ENCODE measurements at regions not wholly inside any gene's neighbourhood (a gene's known extent, or its start where the extent isn't known, plus 50 kb on each side); places are given as distances from the start of the nearest gene placed in this dataset.

DNA sequence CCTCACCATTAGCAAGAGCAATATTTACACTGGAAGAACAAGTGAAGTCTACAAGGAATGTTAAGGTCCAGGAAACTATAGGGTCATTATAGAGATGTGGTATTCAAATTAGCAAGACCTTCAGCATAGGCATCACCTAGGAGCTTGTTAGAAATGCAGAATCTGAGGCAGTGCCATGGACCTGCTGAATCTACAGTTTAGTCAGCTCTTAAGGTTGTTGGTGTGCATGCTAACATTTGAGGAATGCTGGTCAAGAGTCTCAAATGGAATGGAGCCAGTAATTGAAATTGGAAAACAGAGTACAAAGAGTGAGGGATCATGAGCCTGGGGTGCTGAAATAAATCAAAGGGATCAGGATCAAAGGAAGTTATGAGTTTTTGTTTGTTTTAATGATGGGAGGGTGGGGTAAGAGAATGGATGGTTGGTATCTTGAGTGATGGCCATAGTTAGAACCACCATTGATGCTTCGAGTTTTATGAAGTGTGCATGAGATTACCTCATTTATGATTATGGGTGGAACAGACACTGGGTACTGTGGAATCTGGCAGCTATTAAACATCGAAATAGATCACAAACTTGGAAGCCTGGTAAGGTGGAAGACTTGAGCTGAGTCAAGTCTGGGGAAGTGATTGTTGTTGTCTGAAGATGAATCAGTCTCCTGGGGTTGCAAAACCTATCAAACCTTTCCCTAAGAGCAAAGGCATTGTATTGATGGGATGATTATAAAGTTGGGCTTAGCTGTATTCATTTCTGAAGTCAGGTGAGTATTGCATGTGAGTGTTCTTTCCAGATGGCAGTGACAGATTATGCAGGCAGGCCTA lies 323.3 kb upstream of the E2F7 start:
- Histone ChIP-seq H3K4me1 (ENCODE audit: insufficient read depth, low read length) (no peaks in the 10 kb centered on the region), H3K23ac (ENCODE audit: insufficient read length, low read depth, low read length) (no peak overlapping the region), H3K9me3 (ENCODE audit: control insufficient read depth, low read depth, low read length) (no peaks in the 10 kb centered on the region), H4K5ac (ENCODE audit: insufficient read length, low read depth, low read length) (no peak overlapping the region), H2AK5ac (ENCODE audit: insufficient read length, low read length) (no peak overlapping the region), H2BK12ac (ENCODE audit: insufficient read length, low read depth, low read length) (no peak overlapping the region), H3K18ac (ENCODE audit: insufficient read length, low read depth, low read length) (no peak overlapping the region), H3K56ac (ENCODE audit: insufficient read length, low read depth, low read length) (no peak overlapping the region), H3K79me2 (ENCODE audit: insufficient read depth, low read length) (no peaks in the 10 kb centered on the region), H3K9ac (ENCODE audit: extremely low read depth, insufficient read length, low read length) (no peak overlapping the region), H4K8ac (replicated peaks; ENCODE audit: insufficient read length, low read depth, low read length) (no peak overlapping the region), H3K14ac (ENCODE audit: insufficient read depth, low read length) (no peak overlapping the region), H2BK5ac (ENCODE audit: insufficient read length, low read length) (no peak overlapping the region), H3K4me2 (ENCODE audit: insufficient read depth, insufficient read length, low read length) (no peak overlapping the region), H3K23me2 (ENCODE audit: insufficient read length, low read depth, low read length, poor library complexity, severe bottlenecking) (no peaks in the 10 kb centered on the region), H2AFZ (ENCODE audit: low read length) (no peak overlapping the region), H3K27ac (ENCODE audit: insufficient read length, low read depth, low read length) (no peak overlapping the region), H2BK15ac (ENCODE audit: low read depth, low read length) (no peak overlapping the region), H3K79me1 (ENCODE audit: insufficient read depth, low read depth, low read length, poor library complexity, severe bottlenecking) (no peaks in the 10 kb centered on the region), H4K20me1 (ENCODE audit: control insufficient read depth, insufficient read depth, insufficient read length) (no peaks in the 10 kb centered on the region), H2BK20ac (ENCODE audit: low read depth, low read length, poor library complexity, severe bottlenecking) (no peak overlapping the region), H3K4ac (ENCODE audit: low read depth, low read length) (no peak overlapping the region), H3T11ph (ENCODE audit: low read length) (no peak overlapping the region), H2BK120ac (ENCODE audit: low read depth, low read length, poor library complexity, severe bottlenecking) (no peak overlapping the region), H3K27me3 (ENCODE audit: insufficient read depth, low read length) (no peaks in the 10 kb centered on the region), H4K91ac (ENCODE audit: insufficient read length, low read depth, low read length) (no peak overlapping the region)
- Mint-ChIP-seq H3K27ac (no peak overlapping the region), H3K9me3 (no peaks in the 10 kb centered on the region), H3K4me3 (no peak overlapping the region), H3K27me3 (ENCODE audit: low read depth) (no peaks in the 10 kb centered on the region), H3K4me1 (peaks cover 6 to 9% of the 10 kb centered on the region in 2 experiments), H3K36me3 (ENCODE audit: insufficient read depth in 1 of 3, low read depth in 3 of 3) (no peaks in the 10 kb centered on the region)
- WGBS (ENCODE audit: extremely low coverage, insufficient read length, low lambda C conversion rate) = no CpG with 5 or more reads among the region's 2 CpGs
- TF ChIP-seq, protein P1, sequence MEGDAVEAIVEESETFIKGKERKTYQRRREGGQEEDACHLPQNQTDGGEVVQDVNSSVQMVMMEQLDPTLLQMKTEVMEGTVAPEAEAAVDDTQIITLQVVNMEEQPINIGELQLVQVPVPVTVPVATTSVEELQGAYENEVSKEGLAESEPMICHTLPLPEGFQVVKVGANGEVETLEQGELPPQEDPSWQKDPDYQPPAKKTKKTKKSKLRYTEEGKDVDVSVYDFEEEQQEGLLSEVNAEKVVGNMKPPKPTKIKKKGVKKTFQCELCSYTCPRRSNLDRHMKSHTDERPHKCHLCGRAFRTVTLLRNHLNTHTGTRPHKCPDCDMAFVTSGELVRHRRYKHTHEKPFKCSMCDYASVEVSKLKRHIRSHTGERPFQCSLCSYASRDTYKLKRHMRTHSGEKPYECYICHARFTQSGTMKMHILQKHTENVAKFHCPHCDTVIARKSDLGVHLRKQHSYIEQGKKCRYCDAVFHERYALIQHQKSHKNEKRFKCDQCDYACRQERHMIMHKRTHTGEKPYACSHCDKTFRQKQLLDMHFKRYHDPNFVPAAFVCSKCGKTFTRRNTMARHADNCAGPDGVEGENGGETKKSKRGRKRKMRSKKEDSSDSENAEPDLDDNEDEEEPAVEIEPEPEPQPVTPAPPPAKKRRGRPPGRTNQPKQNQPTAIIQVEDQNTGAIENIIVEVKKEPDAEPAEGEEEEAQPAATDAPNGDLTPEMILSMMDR (conservative IDR thresholded peaks at IDR 0.05) = no peak
- DNase-seq = no peak
